Loucy (cell line): ENCODE measurements at regions not wholly inside any gene's neighbourhood (a gene's known extent, or its start where the extent isn't known, plus 50 kb on each side); places are given as distances from the start of the nearest gene placed in this dataset.

Experiments used
- H2AFZ ChIP-seq: fragments of 200-600 bp; sonication (generic); 2 replicates; pipeline ENCODE4 v1.6.0; 2016; ENCODE audit warnings: antibody characterized with exemption, mild to moderate bottlenecking, low read length, moderate library complexity
- H3F3A ChIP-seq: fragments of 200-600 bp; 2 replicates; pipeline ENCODE4 v1.6.0; 2016; ENCODE audit warnings: antibody characterized with exemption, low read depth, mild to moderate bottlenecking
- H3K27me3 ChIP-seq: fragments of 200-600 bp; sonication (generic); 2 replicates; pipeline ENCODE4 v1.6.1; 2014; ENCODE audit warnings: low read length, mild to moderate bottlenecking; ENCODE audit not compliant: insufficient read depth, poor library complexity, severe bottlenecking
- H3K36me3 ChIP-seq: fragments of 200-600 bp; sonication (generic); 2 replicates; pipeline ENCODE4 v1.6.1; 2016; ENCODE audit warnings: low read length; ENCODE audit not compliant: insufficient read depth
- H3K4me1 ChIP-seq: fragments of 200-600 bp; sonication (generic); 2 replicates; pipeline ENCODE4 v1.5.1; 2014; ENCODE audit warnings: low read length, mild to moderate bottlenecking; ENCODE audit not compliant: insufficient read depth, poor library complexity, severe bottlenecking
- H3K4me2 ChIP-seq: fragments of 200-600 bp; sonication (generic); 2 replicates; pipeline ENCODE4 v1.6.0; 2014; ENCODE audit warnings: antibody characterized with exemption, low read length, low read depth, mild to moderate bottlenecking; ENCODE audit not compliant: poor library complexity, severe bottlenecking
- H3K4me3 ChIP-seq: fragments of 200-600 bp; sonication (generic); 2 replicates; pipeline ENCODE4 v1.5.1; 2014; ENCODE audit warnings: low read length, mild to moderate bottlenecking, mixed read lengths; ENCODE audit not compliant: poor library complexity, severe bottlenecking
- H3K79me2 ChIP-seq: fragments of 200-600 bp; sonication (generic); 2 replicates; pipeline ENCODE4 v1.6.1; 2014; ENCODE audit warnings: low read length; ENCODE audit not compliant: insufficient read depth
- H3K9ac ChIP-seq: fragments of 200-600 bp; sonication (generic); 2 replicates; pipeline ENCODE4 v1.6.0; 2014; ENCODE audit warnings: mild to moderate bottlenecking, low read depth, low read length, moderate library complexity; ENCODE audit not compliant: poor library complexity, severe bottlenecking
- H3K9me2 ChIP-seq: fragments of 200-600 bp; sonication (generic); replicated peaks from 2 replicates; pipeline ENCODE4 v1.6.1; 2016; ENCODE audit warnings: low read depth, low read length, mixed read lengths
- H3K9me3 ChIP-seq: fragments of 200-600 bp; sonication (generic); 2 replicates; pipeline ENCODE4 v1.6.1; 2014; ENCODE audit warnings: mild to moderate bottlenecking, antibody characterized with exemption, low read length, low read depth; ENCODE audit not compliant: insufficient read depth
- H4K20me1 ChIP-seq: fragments of 200-600 bp; sonication (generic); 2 replicates; pipeline ENCODE4 v1.6.0; 2014; ENCODE audit warnings: antibody characterized with exemption, low read length, mild to moderate bottlenecking; ENCODE audit not compliant: insufficient read depth, poor library complexity, severe bottlenecking
- CTCF ChIP-seq: fragments of 200-600 bp; sonication (generic); conservative IDR thresholded peaks from 2 replicates; pipeline ENCODE4 v1.5.1; 2014; ENCODE audit warnings: mild to moderate bottlenecking, antibody characterized with exemption, low read length
- EZH2phosphoT487 ChIP-seq: fragments of 200-600 bp; IDR thresholded peaks from 2 replicates; pipeline ENCODE4 v1.6.1; 2018; ENCODE audit warnings: antibody characterized with exemption, mild to moderate bottlenecking, moderate library complexity, borderline replicate concordance

GRCh38 chr6:170137911-170138910, 152.7 kb downstream of the DLL1 start:
- H3K9me2 ChIP-seq = no peaks in the 10 kb centered on the region
- H3F3A ChIP-seq = no peaks in the 10 kb centered on the region
- H3K79me2 ChIP-seq = no peaks in the 10 kb centered on the region
- H3K9ac ChIP-seq = no peak overlapping the region
- H4K20me1 ChIP-seq = no peaks in the 10 kb centered on the region
- H3K4me1 ChIP-seq = no peaks in the 10 kb centered on the region
- peaks cover 7% of the 10 kb centered on the region; the same call in 1 of the 2 replicates for H3K9me3 ChIP-seq
- H3K4me3 ChIP-seq = no peak overlapping the region
- no peaks in the 10 kb centered on the region for H3K27me3 ChIP-seq
- TF ChIP-seq CTCF = no peak
- TF ChIP-seq EZH2phosphoT487 = no peak
- H3K36me3 ChIP-seq = no peaks in the 10 kb centered on the region
- H3K4me2 ChIP-seq = no peak overlapping the region
- H2AFZ ChIP-seq = no peak overlapping the region

- Histone ChIP-seq H3K9me3 (no peaks in the 10 kb centered on the region; the same call in 1 of the 2 replicates), H3K9ac (no peak overlapping the region), H3K4me1 (no peaks in the 10 kb centered on the region), H3K9me2 (no peaks in the 10 kb centered on the region), H3K36me3 (no peaks in the 10 kb centered on the region), H3K27me3 (no peaks in the 10 kb centered on the region), H3K4me3 (no peak overlapping the region), H3K4me2 (no peak overlapping the region), H3F3A (no peaks in the 10 kb centered on the region), H4K20me1 (no peaks in the 10 kb centered on the region), H2AFZ (no peak overlapping the region), H3K79me2 (no peaks in the 10 kb centered on the region)
- TF ChIP-seq EZH2phosphoT487 (no peak), CTCF (no peak)
Observed at GRCh38 chr6:170137176-170137891, 153.5 kb downstream of the DLL1 start.

GRCh38 chr6:170136541-170137175, 154.2 kb downstream of the DLL1 start:
- Histone ChIP-seq H3K4me2 (no peak overlapping the region), H3K9me3 (no peaks in the 10 kb centered on the region; the same call in 1 of the 2 replicates), H3K4me1 (no peaks in the 10 kb centered on the region), H3F3A (no peaks in the 10 kb centered on the region), H3K27me3 (no peaks in the 10 kb centered on the region), H3K9me2 (no peaks in the 10 kb centered on the region), H4K20me1 (no peaks in the 10 kb centered on the region), H3K79me2 (no peaks in the 10 kb centered on the region), H3K4me3 (no peak overlapping the region), H2AFZ (no peak overlapping the region), H3K36me3 (no peaks in the 10 kb centered on the region), H3K9ac (no peak overlapping the region)
- TF ChIP-seq CTCF (no peak), EZH2phosphoT487 (no peak)
